Endothelial cell of umbilical vein (primary cell): ENCODE measurements at regions not wholly inside any gene's neighbourhood (a gene's known extent, or its start where the extent isn't known, plus 50 kb on each side); places are given as distances from the start of the nearest gene placed in this dataset.

Experiments
- BruUV-seq: library from RNA; stranded (reverse); fragments of 400-500 nt; replicated peaks from 2 replicates; lab custom pipeline; 2021; lab: Mats Ljungman, UMichigan
- CTCF ChIA-PET: fragments of 300-600, 350-600 bp; sonication (Branson Sonifier 250); formaldehyde crosslinking; loops from one replicate; lab custom pipeline; 2021; ENCODE audit warnings: antibody characterized with exemption, inconsistent platforms; lab: Charles Lee
- POLR2A ChIA-PET: fragments of 300-600, 350-600 bp; sonication (Branson Sonifier 250); formaldehyde crosslinking; loops from one replicate; lab custom pipeline; 2021; ENCODE audit warnings: antibody characterized with exemption, inconsistent platforms; lab: Charles Lee
- DNase-seq: peaks from one replicate; pipeline ENCODE4 v3.0.0-alpha.2; 2011; ENCODE audit warnings: low read depth, low spot score
- FAIRE-seq: peaks from 2 replicates; lab custom pipeline; 2011; peaks lifted over from hg19 to GRCh38; lab: Jason Lieb, UNC
- H2AFZ ChIP-seq: 2 replicates; pipeline ENCODE4 v1.6.0; 2012; ENCODE audit warnings: low read depth, low read length, control low read depth, inconsistent platforms
- H3K27ac ChIP-seq: 2 replicates; pipeline ENCODE4 v1.5.1; 2011; ENCODE audit warnings: low read depth, mild to moderate bottlenecking, control low read depth, low read length, moderate library complexity; ENCODE audit not compliant: insufficient read depth
- H3K27me3 ChIP-seq, 2 experiments: 2 replicates each; pipeline versions ENCODE4 v1.6.0 to v1.6.1; 2011; ENCODE audit warnings: low read length in 2 of 2, mixed read lengths in 1 of 2; ENCODE audit not compliant: control insufficient read depth in 2 of 2, insufficient read depth in 2 of 2
- H3K36me3 ChIP-seq, 2 experiments: 2 replicates in 1 of 2; 3 replicates in 1 of 2; pipeline ENCODE4 v1.5.1; 2011; ENCODE audit warnings: low read length in 2 of 2, mild to moderate bottlenecking in 1 of 2, moderate library complexity in 1 of 2; ENCODE audit not compliant: control insufficient read depth in 2 of 2, insufficient read depth in 2 of 2; ENCODE audit errors: extremely low read depth in 1 of 2
- H3K4me1 ChIP-seq: 3 replicates; pipeline ENCODE4 v1.5.1; 2011; ENCODE audit warnings: mild to moderate bottlenecking, low read length; ENCODE audit not compliant: control insufficient read depth, insufficient read depth; ENCODE audit errors: extremely low read depth
- H3K4me2 ChIP-seq: 2 replicates; pipeline ENCODE4 v1.6.1; 2011; ENCODE audit warnings: low read length, control low read depth, mixed read lengths; ENCODE audit not compliant: insufficient read depth
- H3K4me3 ChIP-seq, 3 experiments: fragments of 200-600 bp in 1 of 3; sonication (generic), shearing (Covaris generic) in 1 of 3; replicated peaks in 1 of 3; 2 replicates each; pipeline ENCODE4 v1.5.1; 2011 to 2016; ENCODE audit warnings: control low read depth in 3 of 3, low read length in 3 of 3, mild to moderate bottlenecking in 2 of 3, inconsistent platforms in 1 of 3, low read depth in 1 of 3, moderate library complexity in 1 of 3; ENCODE audit not compliant: insufficient read depth in 1 of 3
- H3K79me2 ChIP-seq: 2 replicates; pipeline ENCODE4 v1.6.0; 2012; ENCODE audit warnings: low read length, inconsistent platforms; ENCODE audit not compliant: control insufficient read depth, insufficient read depth
- H3K9ac ChIP-seq: replicated peaks from 2 replicates; pipeline ENCODE3; 2011; ENCODE audit warnings: low read length, control low read depth; ENCODE audit not compliant: insufficient read depth; ENCODE audit errors: extremely low read depth
- H3K9me1 ChIP-seq: replicated peaks from 3 replicates; pipeline ENCODE4 v1.6.0; 2011; ENCODE audit warnings: mild to moderate bottlenecking, low read length; ENCODE audit not compliant: control insufficient read depth, insufficient read depth; ENCODE audit errors: extremely low read depth
- H3K9me3 ChIP-seq: replicated peaks from 2 replicates; pipeline ENCODE4 v1.5.1; 2012; ENCODE audit warnings: low read length, inconsistent platforms; ENCODE audit not compliant: control insufficient read depth, insufficient read depth
- H4K20me1 ChIP-seq: replicated peaks from 2 replicates; pipeline ENCODE3; 2011; ENCODE audit warnings: mild to moderate bottlenecking, low read length; ENCODE audit not compliant: control insufficient read depth, insufficient read depth; ENCODE audit errors: extremely low read depth
- EZH2 ChIP-seq: IDR thresholded peaks from 2 replicates; pipeline ENCODE4 v1.6.1; 2012; ENCODE audit warnings: borderline replicate concordance, low read depth, mild to moderate bottlenecking, moderate library complexity, low read length, inconsistent platforms; ENCODE audit not compliant: severe bottlenecking
- FOS ChIP-seq: IDR thresholded peaks from 2 replicates; pipeline ENCODE4 v1.6.1; 2011; ENCODE audit warnings: mild to moderate bottlenecking, low read length, moderate library complexity, borderline replicate concordance; ENCODE audit not compliant: insufficient read depth
- GATA2 ChIP-seq: IDR thresholded peaks from 2 replicates; pipeline ENCODE4 v1.7.0; 2011; ENCODE audit warnings: low read depth, mild to moderate bottlenecking, moderate library complexity, mixed read lengths, low read length; ENCODE audit not compliant: insufficient read length, insufficient read depth
- JUN ChIP-seq: IDR thresholded peaks from 2 replicates; pipeline ENCODE4 v1.6.1; 2011; ENCODE audit warnings: borderline replicate concordance, low read depth; ENCODE audit not compliant: insufficient read length, insufficient read depth
- MYC ChIP-seq: IDR thresholded peaks from one replicate; pipeline ENCODE4 v1.6.1; 2011; ENCODE audit warnings: mild to moderate bottlenecking, low read depth, low read length
- POLR2A ChIP-seq: IDR thresholded peaks from 2 replicates; pipeline ENCODE4 v1.6.1; 2012; ENCODE audit warnings: low read depth, mild to moderate bottlenecking, control low read depth, low read length
- POLR2AphosphoS5 ChIP-seq: IDR thresholded peaks from 2 replicates; pipeline ENCODE4 v1.6.1; 2012; ENCODE audit warnings: low read depth, mild to moderate bottlenecking, control low read depth, low read length, moderate library complexity; ENCODE audit not compliant: insufficient read depth
- dilution Hi-C: fragments of 300-500 bp; cut with MboI; formaldehyde crosslinking; loops from one replicate; pipeline ENCODE4 v1.15.0; 2019; ENCODE audit warnings: low sequenced_read_pairs; ENCODE audit not compliant: extremely low pct_ligation_motif_present
- intact Hi-C: fragments of 100-400 bp; cut with micrococcal nuclease; formaldehyde crosslinking; loops from one replicate; pipeline ENCODE4 v1.10.0; 2022
- TF ChIP-seq, protein P1 (sequence below), 2 donors: IDR thresholded peaks; 1 replicate in 1 of 2; 2 replicates in 1 of 2; pipeline ENCODE4 v1.5.1; 2011; ENCODE audit warnings: low read length in 2 of 2, mild to moderate bottlenecking in 2 of 2, moderate library complexity in 2 of 2, control low read depth in 1 of 2, inconsistent platforms in 1 of 2, low read depth in 1 of 2; ENCODE audit not compliant: insufficient read depth in 1 of 2; ENCODE audit errors: extremely low read depth in 1 of 2
- TF ChIP-seq, protein P2 (sequence below): IDR thresholded peaks from 2 replicates; pipeline ENCODE4 v1.6.1; 2011; ENCODE audit not compliant: insufficient read depth, insufficient read length

DNA sequence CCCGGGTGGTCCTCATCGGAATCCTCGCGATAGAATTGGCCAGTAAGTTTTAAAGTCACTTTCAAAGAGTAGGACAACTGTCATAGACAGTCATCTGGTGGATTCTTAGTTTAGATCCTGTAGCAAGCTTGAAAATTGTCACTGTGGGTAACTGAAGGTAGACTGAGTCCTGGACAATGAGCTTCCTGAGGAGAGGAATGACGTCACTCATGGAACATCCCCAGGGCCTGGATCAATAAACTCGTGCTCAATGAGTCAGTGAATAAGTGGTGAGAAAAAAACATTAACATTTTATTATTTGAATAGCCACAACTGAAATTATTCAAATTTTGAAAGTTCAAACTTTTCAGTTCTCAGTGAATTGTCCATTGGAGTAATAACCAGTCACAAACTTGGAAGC lies 101.4 kb upstream of the CXCR4 start:
- H3K9ac ChIP-seq, result no peak overlapping the region
- H3K79me2 ChIP-seq, result no peaks in the 10 kb centered on the region
- dilution Hi-C loops, result no loop called here
- intact Hi-C loops, result no loop called here
- FAIRE-seq (no peak), DNase-seq (no peak)
- no peak overlapping the region for H2AFZ ChIP-seq
- H3K36me3 ChIP-seq, result no peaks in the 10 kb centered on the region
- H3K9me1 ChIP-seq, result no peaks in the 10 kb centered on the region
- BruUV-seq, result no TSS peak
- H3K27ac ChIP-seq, result no peak overlapping the region
- no peaks in the 10 kb centered on the region for H3K9me3 ChIP-seq
- POLR2A ChIA-PET, result no interaction called here
- no peak overlapping the region for H3K4me2 ChIP-seq
- no peaks in the 10 kb centered on the region for H4K20me1 ChIP-seq
- TF ChIP-seq POLR2A, result no peak
- TF ChIP-seq GATA2, result no peak
- no peak for TF ChIP-seq JUN
- no peak for TF ChIP-seq POLR2AphosphoS5
- no peak for TF ChIP-seq EZH2
- no peak for TF ChIP-seq FOS
- TF ChIP-seq, protein P1, sequence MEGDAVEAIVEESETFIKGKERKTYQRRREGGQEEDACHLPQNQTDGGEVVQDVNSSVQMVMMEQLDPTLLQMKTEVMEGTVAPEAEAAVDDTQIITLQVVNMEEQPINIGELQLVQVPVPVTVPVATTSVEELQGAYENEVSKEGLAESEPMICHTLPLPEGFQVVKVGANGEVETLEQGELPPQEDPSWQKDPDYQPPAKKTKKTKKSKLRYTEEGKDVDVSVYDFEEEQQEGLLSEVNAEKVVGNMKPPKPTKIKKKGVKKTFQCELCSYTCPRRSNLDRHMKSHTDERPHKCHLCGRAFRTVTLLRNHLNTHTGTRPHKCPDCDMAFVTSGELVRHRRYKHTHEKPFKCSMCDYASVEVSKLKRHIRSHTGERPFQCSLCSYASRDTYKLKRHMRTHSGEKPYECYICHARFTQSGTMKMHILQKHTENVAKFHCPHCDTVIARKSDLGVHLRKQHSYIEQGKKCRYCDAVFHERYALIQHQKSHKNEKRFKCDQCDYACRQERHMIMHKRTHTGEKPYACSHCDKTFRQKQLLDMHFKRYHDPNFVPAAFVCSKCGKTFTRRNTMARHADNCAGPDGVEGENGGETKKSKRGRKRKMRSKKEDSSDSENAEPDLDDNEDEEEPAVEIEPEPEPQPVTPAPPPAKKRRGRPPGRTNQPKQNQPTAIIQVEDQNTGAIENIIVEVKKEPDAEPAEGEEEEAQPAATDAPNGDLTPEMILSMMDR (IDR thresholded peaks at IDR 0.05; ENCODE audit: extremely low read depth in 1 of 2, insufficient read depth in 1 of 2, low read depth in 1 of 2, low read length in 2 of 2), result no peak
- TF ChIP-seq MYC, result no peak
- TF ChIP-seq, protein P2, sequence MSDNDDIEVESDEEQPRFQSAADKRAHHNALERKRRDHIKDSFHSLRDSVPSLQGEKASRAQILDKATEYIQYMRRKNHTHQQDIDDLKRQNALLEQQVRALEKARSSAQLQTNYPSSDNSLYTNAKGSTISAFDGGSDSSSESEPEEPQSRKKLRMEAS, result no peak
- H3K4me3 ChIP-seq, result no peak overlapping the region
- no peaks in the 10 kb centered on the region for H3K4me1 ChIP-seq
- CTCF ChIA-PET, result no interaction called here
- peaks cover 10 to 25% of the 10 kb centered on the region in 2 experiments for H3K27me3 ChIP-seq
